GM12892 (cell line): ENCODE measurements at regions not wholly inside any gene's neighbourhood (a gene's known extent, or its start where the extent isn't known, plus 50 kb on each side); places are given as distances from the start of the nearest gene placed in this dataset.

Source experiments
- POLR2A ChIP-seq: IDR thresholded peaks from 2 replicates; pipeline ENCODE4 v1.6.1; 2011; ENCODE audit warnings: low read depth, low read length, control low read depth
- POLR2AphosphoS5 ChIP-seq: IDR thresholded peaks from 2 replicates; pipeline ENCODE4 v1.6.1; 2011; ENCODE audit warnings: low read depth, low read length, control low read depth
- TAF1 ChIP-seq: IDR thresholded peaks from 2 replicates; pipeline ENCODE4 v1.6.1; 2011; ENCODE audit warnings: low read depth, mild to moderate bottlenecking, control low read depth, low read length, borderline replicate concordance

- TF ChIP-seq POLR2A (no peak), POLR2AphosphoS5 (no peak), TAF1 (no peak)
These were observed 106.7 kb upstream of the ITGB1 start for GRCh38 chr10:33064706-33065105.
